ENCODE measurements at regions not wholly inside any gene's neighbourhood (a gene's known extent, or its start where the extent isn't known, plus 50 kb on each side); places are given as distances from the start of the nearest gene placed in this dataset.

- Histone ChIP-seq H2BK5ac (ENCODE audit: low read depth, low read length, poor library complexity, severe bottlenecking) (no peak overlapping the region), H4K91ac (ENCODE audit: insufficient read depth, low read depth, low read length) (no peak overlapping the region), H2BK15ac (ENCODE audit: low read depth, low read length) (no peak overlapping the region), H3K9me3 (ENCODE audit: control insufficient read depth, insufficient read depth, low read length) (no peaks in the 10 kb centered on the region), H2AK9ac (replicated peaks; ENCODE audit: low read depth, low read length, poor library complexity) (no peak overlapping the region), H3K18ac (ENCODE audit: low read depth, low read length) (no peak overlapping the region), H2BK120ac (ENCODE audit: low read depth, low read length) (no peak overlapping the region), H2AK5ac (ENCODE audit: low read depth, low read length) (no peak overlapping the region), H2BK20ac (ENCODE audit: low read depth, low read length) (no peak overlapping the region), H3K4me2 (ENCODE audit: low read depth, low read length) (no peak overlapping the region), H3K23ac (ENCODE audit: low read depth, low read length) (no peak overlapping the region), H3K9me1 (ENCODE audit: insufficient read depth, low read length) (no peaks in the 10 kb centered on the region), H3K27ac (ENCODE audit: insufficient read depth, low read length) (no peak overlapping the region), H3K9ac (ENCODE audit: low read depth, low read length) (no peak overlapping the region), H4K20me1 (ENCODE audit: insufficient read depth, low read length) (no peaks in the 10 kb centered on the region), H3K27me3 (ENCODE audit: control insufficient read depth, insufficient read depth, low read length) (no peaks in the 10 kb centered on the region), H3K56ac (ENCODE audit: extremely low read depth, insufficient read depth, low read length) (no peak overlapping the region), H3K36me3 (ENCODE audit: control insufficient read depth, insufficient read depth, low read length) (no peaks in the 10 kb centered on the region), H4K8ac (ENCODE audit: low read depth in 2 of 2, low read length in 2 of 2) (no peak overlapping the region), H3K14ac (replicated peaks; ENCODE audit: low read depth, low read length) (no peak overlapping the region), H3K4me1 (ENCODE audit: control insufficient read depth, insufficient read depth, low read length) (no peaks in the 10 kb centered on the region), H3K4me3 (ENCODE audit: insufficient read depth, low read depth, low read length) (no peak overlapping the region), H4K5ac (ENCODE audit: low read depth, low read length) (no peak overlapping the region), H3K4ac (ENCODE audit: low read depth, low read length) (no peak overlapping the region), H3K79me1 (ENCODE audit: low read depth in 1 of 2, low read length in 2 of 2) (no peaks in the 10 kb centered on the region), H2AFZ (replicated peaks; ENCODE audit: low read length, poor library complexity) (no peak overlapping the region)
- no TSS peak for BruUV-seq (replicated peaks)
- TF ChIP-seq POLR2A (IDR thresholded peaks at IDR 0.05; ENCODE audit: low read depth, low read length) = no peak
- TF ChIP-seq MAZ (IDR thresholded peaks at IDR 0.05; ENCODE audit: borderline replicate concordance, low read depth, low read length) = no peak
- TF ChIP-seq RFX5 (IDR thresholded peaks at IDR 0.05; ENCODE audit: low read depth, low read length) = no peak
- no peak for TF ChIP-seq ELK1 (IDR thresholded peaks at IDR 0.05; ENCODE audit: borderline replicate concordance, low read depth, low read length)
- no peak for TF ChIP-seq MXI1 (IDR thresholded peaks at IDR 0.05; ENCODE audit: borderline replicate concordance, low read depth, low read length)
- TF ChIP-seq CHD1 (IDR thresholded peaks at IDR 0.05; ENCODE audit: low read depth, low read length) = no peak
- TF ChIP-seq USF2 (IDR thresholded peaks at IDR 0.05; ENCODE audit: low read depth, low read length) = no peak
- TF ChIP-seq RCOR1 (IDR thresholded peaks at IDR 0.05; ENCODE audit: insufficient replicate concordance, low read length) = no peak
- TF ChIP-seq FOS (IDR thresholded peaks at IDR 0.05; ENCODE audit: low read depth, low read length) = no peak
- no peak for TF ChIP-seq SMC3 (IDR thresholded peaks at IDR 0.05; ENCODE audit: low read depth, low read length)
- no peak for TF ChIP-seq CEBPB (IDR thresholded peaks at IDR 0.05; ENCODE audit: low read depth, low read length)
- no peak for TF ChIP-seq NFE2L2 (IDR thresholded peaks at IDR 0.05; ENCODE audit: low read depth, low read length)
- TF ChIP-seq BHLHE40 (IDR thresholded peaks at IDR 0.05; ENCODE audit: low read depth, low read length) = no peak
- TF ChIP-seq RAD21 (IDR thresholded peaks at IDR 0.05; ENCODE audit: low read length) = no peak
- TF ChIP-seq MAFK (IDR thresholded peaks at IDR 0.05; ENCODE audit: low read depth, low read length) = no peak
- TF ChIP-seq CTCF (conservative IDR thresholded peaks at IDR 0.05; ENCODE audit: low read depth, low read length) = no peak
- ATAC-seq (ENCODE audit: low read depth) (no peak), DNase-seq (no peak)
- POLR2A ChIA-PET (ENCODE audit: unreplicated experiment) = no interaction called here
- dilution Hi-C loops (cut with HindIII; ENCODE audit: low sequenced_read_pairs, unreplicated experiment) = no loop called here
- 0% methylated on average over 1 of the region's 1 CpG; no CpG with 5 or more reads in 1 of the 2 experiments for WGBS, 2 experiments (ENCODE audit: extremely low coverage in 2 of 2, insufficient read length in 1 of 2)
- CTCF ChIA-PET = no interaction called here
- intact Hi-C loops (cut with micrococcal nuclease) = loop anchor here (10.0 kb wide), 1 partner anchor 126 kb away; no protein-coding TSS in a partner anchor
- in situ Hi-C loops (cut with MboI; ENCODE audit: low sequenced_read_pairs) = no loop called here
Measured at GRCh38 chrX:3780564-3780963, 67.1 kb upstream of the PRKX start.

All from IMR-90 (cell line).